UCSD-AML1 (cell line): ENCODE measurements at regions not wholly inside any gene's neighbourhood (a gene's known extent, or its start where the extent isn't known, plus 50 kb on each side); places are given as distances from the start of the nearest gene placed in this dataset.
A peak's percentile ranks its signal among the peaks of the same experiment; 100 is the strongest.

Source experiments
- DNase-seq: peaks from one replicate; lab custom pipeline; 2025; ENCODE audit not compliant: unreplicated experiment; lab: John Stamatoyannopoulos, UW

DNA sequence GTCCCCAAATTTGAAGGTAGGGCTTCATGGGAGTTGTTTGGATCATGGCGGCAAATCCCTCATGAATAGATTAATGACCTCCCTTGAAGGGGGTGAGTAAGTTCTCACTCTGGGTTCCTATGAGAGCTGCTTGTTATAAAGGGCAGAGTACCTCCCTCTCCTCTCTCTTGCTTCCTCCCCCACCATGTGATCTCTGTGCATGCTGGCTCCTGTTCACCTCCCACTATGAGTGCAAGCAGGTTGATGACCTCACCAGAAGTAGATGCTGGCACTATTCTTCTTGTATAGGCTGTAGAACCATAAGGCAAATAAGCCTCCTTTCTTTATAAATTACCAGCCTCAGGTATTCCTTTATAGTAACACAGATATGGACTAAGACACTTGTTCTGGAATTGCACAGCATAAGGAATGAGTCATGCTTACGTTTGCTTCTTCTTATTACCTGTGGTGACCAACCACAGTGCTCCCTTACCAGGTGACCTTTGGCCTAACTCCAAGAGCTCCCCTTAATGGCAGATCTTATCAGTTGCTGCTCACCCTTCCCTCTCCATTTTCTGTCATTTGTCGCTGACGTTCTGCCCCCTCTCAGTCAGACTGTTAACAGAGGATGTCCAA lies 559.5 kb upstream of the GCFC2 start:
- no peak for DNase-seq

DNA sequence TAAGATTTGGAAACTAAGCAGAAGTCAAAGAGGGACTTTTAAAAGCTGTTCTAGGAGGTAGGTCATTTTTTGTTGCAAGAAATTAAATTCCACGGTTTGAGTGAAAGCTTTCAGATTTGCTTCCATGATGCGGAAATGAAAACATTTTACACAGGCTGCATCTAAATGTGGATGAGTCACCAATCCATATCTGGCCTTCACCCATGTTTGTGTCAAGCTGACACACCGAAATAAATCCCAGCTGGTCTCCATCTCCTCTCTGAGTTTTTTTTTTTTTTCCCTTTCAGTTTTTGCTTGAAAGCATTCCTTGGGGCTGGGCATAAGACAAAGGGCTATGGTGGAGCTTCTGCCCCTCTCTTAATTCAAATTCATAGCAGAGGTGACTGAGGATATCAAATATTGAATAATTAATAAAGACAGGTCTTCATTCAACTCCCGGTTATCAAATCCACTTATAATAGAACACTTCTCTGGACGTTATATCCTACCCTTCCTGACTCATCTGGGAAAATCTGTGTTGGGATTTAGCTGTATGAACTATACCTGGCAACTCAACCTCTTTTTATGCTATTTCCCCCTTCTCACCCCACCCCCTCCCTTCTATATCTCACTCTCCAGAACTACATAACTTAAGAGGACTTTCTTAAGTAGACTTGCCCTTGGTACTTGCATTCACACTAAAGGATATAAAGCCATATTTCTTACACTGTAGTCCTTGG lies 558.3 kb upstream of the GCFC2 start:
- no peak for DNase-seq

DNA sequence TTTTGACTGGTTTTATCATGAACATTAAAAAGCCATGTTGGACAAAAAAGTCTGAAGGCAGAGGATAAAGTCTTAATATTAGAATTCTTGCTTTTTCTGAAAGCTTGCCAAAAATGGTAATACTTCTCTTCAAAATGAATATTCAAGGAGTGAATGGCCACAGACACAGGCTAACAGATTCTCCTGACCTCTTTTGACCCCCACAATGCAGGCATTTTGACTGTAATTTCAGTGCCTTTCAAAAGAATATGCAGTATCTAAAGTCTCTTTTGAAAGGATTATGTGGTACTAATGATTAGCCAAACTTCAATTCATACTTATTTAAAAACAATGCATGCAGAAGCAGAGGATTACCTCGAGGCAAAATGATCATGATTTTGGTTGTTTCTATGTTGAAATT lies 557.8 kb upstream of the GCFC2 start:
- DNase-seq: no peak

DNA sequence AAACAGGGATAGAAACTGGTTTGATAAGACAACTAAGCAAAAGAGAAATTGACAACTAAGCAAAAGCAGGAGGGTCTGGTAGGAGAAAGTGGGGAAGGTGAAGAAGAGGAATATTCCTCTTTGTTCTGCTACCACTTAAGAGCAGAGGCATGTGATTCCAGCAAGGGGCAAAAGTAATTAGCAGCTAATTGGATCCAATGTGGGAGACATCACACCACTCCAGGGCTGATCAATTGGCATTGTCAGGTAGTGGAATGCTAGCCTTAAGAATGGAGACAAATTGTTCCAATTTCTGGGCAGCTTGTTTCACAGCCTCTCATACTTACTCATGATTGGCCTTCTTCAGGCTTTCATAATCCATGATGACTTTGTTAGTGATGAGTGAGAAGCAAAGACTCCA lies 547.1 kb upstream of the GCFC2 start:
- no peak for DNase-seq

DNA sequence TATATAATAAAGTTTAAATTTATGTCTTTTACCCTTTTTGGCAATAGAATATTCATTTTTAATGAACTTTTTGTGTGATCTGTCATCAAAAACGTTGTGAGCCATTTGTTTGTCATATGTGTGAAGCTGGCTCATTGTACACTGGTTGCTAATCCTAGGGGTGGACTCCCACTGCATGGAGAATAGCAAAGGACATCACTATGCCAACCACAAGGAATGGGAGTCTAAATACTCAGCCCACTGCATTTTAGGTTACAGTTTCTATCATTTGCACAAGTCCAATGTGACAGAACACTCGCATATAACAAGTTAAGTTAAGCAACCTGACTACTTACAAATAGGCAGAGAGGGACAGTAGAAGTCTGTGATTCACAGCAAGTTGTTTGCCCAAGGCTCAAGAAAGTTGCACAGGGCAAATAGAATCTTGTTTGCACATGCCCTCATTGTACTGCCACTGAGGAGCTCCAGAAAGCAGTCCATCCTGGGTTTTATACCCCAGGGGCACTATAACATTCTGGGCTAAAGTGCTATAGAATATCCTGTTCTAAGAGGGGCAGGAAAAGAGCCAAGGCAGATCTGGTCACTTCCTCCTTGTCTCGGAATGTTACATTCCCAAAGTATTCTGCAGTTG lies 545.9 kb upstream of the GCFC2 start:
- no peak for DNase-seq

DNA sequence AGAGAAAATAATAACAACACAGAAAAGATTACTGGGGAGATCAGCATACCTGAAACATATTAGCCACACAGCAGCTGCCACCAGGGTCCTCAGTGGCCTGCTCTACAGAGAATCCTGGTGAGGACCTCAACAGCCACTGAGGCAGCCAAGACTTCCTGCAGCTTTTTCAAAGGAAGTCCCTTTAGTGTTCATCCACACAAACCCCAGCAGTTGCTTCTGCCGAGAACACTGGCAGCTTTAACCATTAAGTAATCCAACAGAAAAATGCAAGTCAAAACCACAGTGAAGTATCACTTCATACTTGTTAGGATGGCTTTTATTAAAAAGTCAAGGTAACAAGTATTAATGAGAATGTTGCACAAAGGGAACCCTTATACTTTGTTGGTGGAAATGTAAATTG lies 542.0 kb upstream of the GCFC2 start:
- no peak for DNase-seq

DNA sequence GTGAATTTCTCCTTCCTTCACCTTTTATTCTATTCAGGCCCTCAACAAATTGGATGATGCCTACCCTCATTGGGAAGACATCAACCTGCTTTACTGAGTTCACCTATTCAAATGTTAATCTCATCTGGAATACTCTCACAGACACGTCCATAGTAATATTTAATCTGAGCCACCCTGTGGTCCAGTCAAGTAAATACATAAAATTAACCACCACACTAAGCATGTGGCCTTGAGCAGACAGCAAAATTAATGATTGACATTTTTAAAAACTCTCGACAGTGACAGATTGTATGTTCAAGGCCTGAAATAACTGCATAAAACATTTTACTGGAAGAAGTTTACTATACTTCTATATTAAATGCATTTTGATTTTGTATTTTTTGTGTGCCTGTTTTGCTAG lies 540.6 kb upstream of the GCFC2 start:
- no peak for DNase-seq

DNA sequence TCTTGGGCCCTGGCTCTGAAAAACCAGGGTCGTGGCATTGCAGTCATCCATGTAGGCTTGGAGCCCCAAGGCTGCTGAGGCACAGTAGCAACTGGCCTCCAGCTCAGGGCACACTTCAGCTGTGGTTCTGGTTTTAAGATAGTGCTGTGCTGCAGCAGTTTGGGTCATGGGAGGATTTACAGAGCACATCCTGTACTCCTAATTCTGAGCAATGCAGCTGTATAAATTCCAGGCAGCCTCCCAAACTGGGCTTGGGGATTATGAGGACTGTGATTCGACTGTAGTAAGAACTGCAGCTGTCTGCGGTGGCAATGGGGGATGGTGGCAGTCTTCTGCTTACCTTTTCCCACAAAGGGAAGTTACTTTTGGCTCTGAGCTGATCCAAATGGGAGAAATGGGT lies 536.3 kb upstream of the GCFC2 start:
- no peak for DNase-seq

DNA sequence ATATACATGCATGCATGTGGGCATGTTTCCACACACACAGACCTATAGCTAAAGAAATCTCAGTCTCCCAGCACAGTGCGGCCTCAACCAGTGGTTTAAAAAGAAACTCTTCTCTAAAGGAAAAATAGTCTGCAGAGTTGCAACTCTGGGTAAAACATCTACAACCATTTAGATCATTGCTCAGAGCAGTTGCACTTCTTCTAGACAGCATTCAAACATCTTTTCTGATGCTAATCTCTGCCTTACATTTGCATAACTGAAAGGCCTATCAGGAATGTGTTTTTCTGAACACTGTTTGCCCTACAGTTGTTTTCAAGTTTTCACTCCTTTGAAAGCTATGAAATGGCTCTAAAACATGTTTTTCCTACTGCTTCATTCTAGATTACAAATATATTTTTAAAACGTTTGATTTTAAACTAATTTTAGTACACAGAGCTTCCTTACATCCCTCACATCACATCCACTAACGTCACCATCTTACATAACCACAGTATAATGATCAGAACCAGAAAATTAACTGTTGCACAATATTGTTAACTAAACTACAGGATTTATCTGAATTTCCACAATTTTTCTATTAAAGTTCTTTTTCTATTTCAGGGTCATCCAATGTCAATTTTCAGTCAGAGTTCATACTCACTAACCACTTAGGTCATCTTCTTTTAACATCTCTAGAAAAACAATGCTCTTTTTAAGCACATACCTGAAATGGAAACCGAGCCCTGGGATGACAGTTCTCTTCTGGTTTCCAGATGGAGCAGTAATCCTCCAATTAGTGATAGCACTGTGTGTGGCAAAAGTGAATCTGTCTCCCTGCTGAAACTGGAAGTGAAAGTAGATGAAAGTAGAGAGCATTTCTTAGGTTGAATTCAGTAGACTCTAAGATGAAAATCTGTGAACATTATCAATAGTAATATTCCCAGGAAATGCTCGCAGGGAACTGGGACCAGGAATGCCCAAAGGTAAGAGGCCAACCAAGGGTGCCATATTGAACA lies 501.6 kb upstream of the GCFC2 start:
- no peak for DNase-seq

DNA sequence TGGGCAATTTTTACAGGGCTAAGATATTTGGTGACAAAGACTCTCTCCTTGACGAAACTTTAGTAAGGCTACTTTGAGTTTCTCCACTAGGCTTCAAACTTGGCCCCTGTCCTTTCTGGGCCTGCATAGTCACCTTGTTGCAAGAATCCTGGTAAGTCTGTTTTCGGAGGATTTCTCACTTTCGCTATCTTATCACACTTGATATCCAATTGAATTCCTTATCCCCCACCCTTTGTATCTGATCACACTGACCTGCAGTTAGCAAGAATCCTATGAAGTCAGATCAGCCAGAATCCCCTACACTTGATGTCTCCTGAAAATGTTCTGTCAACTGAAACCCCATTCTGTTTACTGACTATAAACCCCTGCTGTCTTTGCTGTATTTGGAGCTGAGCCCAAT lies 499.8 kb upstream of the GCFC2 start:
- no peak for DNase-seq

DNA sequence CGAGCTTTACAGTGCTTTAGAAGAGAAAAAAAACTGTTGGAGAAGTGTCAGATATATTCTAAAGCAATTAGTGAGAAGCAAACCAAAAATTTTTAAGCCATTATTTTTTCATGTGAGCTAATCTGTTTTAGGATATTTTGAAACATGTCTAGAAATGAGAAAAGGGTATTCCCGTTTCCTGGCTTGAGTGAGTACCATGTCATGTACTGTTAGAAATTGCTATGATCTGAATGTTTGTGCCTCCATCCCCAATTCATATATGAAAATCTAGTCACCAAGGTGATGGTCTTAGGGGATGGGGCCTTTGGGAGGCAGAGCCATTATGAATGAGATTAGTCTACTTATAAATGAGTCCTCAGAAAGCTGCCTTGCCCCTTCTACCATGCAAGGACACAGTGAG lies 493.3 kb upstream of the GCFC2 start:
- DNase-seq: no peak

DNA sequence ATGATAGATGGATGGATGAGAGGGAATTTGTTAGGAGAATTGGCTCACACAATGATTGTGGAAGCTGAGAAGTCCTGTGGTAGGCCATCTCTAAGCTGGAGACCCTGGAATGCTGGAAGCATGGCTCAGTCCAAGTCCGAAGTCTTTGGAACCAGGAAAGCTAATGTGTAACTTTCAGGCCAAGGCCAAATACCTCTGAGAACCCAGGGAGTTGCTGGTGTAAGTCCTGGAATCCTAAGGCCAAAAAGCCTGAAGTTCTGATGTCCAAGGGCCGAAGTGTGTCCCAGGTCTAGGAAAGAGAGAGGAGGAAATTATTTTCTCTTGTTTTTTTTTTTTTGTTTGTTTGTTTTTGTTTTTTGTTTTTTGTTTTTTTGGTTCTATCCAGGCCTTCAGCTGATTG lies 492.2 kb upstream of the GCFC2 start:
- DNase-seq: no peak

DNA sequence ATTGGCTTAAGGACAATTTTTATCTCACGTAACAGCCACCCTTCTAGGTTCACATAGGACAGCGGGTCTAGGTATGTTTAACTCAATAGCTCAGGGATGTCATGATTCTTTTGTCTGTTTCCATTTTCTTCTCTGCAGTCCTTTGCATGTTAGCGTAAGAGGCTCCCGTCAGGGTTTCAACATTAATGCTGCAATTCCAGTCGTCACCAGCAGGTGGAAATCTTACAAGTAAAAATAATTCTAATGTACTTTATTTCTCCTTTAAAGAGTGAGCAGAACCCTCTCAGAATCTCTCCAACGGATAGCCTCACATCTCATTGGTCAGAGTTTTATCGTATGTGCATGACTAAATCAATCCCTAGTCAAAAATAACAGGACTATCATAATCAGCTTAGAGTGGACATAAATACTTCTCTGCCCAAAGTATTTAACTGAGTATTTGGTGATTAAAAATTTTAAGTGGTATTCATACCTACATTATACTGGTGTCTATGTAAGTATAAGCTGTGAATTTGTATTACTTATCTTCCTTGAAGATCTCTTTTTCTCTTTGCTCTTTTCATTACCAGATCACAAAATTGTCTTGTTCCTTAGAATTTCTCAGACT lies 487.2 kb upstream of the GCFC2 start:
- peak; percentile 12 for DNase-seq

DNA sequence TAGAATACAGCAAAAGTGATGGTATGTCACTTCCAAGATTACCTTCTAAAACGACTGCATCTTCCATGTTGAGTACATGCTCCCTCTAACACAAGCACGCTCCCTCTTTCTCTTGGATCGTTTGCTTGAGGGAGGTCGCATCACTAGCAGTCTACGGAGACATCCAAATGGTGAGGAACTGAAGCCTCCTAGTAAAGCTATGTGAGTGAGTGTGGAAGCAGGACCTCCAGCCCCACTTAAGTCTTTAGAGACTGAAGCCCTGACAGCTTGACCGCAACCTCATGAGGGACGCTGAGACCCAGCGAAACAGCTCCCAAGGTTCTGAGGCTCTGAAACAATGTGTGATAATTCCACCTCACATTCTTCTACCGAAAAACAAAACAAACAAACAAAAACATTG lies 486.7 kb upstream of the GCFC2 start:
- DNase-seq: no peak

DNA sequence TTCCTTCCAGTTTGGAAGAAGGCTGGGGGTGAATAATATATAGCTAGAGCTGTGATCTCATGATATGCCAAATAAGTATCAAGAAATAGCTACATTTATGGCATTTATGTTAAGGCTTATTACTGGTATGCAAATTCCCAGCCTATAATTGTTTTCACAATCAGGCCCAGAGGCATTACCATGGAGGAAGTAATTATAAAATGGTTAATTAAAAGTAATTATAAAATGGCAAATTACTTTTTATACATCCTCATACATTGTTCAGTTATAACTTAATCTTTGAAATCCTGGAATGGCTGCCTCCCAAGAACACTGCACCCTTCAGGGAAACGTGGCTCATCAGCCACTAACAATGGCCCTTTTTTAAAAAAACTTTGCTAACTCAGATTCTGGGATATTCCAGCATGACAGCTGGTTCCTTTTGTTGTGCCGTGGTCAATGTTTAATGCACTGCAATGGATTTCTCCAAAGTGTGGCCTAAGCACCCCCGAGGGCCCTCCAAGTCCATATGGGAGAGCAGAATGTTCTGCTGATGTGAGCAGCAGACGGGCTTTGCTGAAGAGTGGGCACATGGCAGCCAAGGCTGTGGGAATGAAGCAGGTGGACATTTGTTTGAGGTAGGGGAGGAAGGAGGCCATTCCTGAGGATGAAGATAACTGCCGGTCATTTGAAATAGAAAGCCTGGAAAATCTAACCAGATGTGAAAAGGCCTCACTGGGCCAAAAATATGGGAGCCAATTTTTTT lies 483.5 kb upstream of the GCFC2 start:
- DNase-seq: no peak

DNA sequence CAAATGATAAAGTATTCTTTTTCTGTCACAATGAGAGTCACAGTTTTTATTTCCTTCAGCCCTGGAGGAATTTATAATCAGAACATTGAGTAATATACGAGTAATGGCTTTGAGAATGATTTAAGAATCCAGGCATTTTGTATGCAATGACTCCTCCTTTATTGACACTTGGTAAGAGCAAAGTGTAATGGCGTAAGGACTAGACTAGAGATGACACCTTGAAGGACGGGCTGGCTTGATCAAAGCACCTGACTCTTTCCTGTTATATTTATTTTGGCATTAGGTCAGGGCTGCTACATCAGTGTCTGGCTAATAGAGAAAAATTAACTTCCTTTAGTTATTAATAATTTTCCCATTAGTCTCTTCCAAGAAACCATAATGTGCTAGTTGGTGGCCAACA lies 482.4 kb upstream of the GCFC2 start:
- no peak for DNase-seq

DNA sequence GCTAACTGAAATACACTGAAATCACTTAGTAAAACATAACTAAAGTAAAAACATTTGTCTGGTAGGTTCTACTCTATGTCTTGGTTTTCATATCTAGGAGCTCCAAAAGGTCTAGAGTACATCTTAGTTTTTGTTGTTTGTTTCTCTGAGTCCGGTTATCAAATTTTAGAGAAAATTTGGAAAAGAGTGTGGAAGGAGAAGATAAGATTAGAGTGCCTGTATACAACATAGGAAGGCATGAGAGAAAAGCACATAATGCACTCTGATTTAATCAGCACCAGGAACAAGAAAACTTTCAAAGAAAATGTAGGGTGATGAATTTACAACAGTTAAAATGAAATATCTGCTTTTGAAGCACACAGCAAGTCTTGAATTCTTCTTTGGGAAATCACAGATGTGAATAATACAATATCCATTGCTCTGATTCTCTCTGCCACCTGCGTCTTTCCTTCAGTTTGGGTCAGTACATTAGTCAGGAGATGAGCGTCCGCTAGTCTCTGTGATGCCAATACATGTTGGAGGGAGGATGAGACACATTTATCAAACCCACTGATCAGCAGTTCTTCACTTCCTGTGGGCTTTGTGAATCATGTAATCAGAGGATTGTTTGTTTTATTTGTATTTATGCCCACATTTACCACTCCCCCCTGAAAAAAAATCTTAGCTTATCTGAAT lies 477.8 kb upstream of the GCFC2 start:
- DNase-seq: no peak

DNA sequence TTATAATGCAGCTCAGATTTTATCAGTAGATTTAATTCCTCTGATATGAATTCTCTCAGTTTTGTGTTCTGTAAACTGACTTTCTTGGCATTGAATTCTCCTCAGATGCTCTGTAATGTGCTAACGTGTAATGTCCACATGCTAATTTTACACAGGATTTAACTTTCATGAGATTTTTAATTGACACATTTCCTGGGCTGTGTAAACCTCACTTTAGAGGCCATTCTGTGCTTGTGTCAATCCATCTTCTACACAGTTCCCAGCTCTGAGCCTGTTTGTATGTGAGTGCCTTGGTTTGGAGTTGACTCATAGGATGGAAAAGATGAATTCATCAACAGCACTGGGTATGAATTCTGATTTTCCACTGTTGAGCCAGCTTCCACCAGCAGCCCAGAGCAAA lies 476.7 kb upstream of the GCFC2 start:
- DNase-seq: no peak

DNA sequence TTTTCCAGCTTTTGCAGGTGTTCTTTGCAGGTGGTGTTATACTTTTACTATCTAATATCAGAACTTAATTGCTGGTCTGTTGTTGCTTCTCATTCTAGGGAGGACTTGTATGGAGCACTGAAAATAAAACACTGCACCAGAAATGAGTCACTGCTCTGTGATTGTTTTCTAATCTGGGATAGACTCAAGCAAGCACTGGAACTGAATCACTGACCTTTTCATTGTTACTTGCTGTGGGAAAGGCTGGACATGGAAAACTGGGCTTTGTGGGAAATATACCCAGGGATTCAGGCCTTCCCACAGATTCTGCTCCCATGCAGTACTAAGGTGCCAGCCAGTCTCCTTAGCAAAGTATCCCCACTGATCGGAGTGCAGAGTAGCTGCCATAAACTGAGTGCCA lies 470.0 kb upstream of the GCFC2 start:
- DNase-seq: no peak

DNA sequence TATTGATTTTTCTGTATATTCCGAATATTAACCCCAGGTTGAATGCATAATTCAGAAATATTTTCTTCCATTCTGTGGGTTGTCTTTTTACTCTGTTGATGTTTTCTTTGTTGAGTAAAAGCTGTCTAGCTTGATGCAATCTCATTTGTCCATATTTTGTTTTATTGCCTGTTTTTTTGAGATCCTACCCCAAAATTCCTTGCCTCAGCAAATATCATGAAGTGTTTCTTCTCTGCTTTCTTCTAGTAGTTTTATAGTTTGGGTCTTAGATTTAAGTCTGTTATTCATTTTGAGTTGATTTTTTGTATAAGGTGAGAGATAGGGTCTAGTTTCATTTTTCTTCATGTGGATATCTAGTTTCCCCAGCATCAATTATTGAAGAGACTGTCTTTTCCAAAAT lies 467.9 kb upstream of the GCFC2 start:
- no peak for DNase-seq
